Peyer's patch (tissue), 4 donors: ENCODE measurements at regions not wholly inside any gene's neighbourhood (a gene's known extent, or its start where the extent isn't known, plus 50 kb on each side); places are given as distances from the start of the nearest gene placed in this dataset.
A peak's percentile ranks its signal among the peaks of the same experiment; 100 is the strongest.
"Not testable (repeated sequence)": the region's sequence is repeated elsewhere in the genome, so short reads cannot be mapped to it uniquely, and the experiment has no call there.

Experiments used
- DNase-seq, 3 donors: peaks; one replicate each; pipeline ENCODE4 v3.0.0-alpha.2; 2017 to 2019
- H3K27ac ChIP-seq, 4 donors: fragments of 200-600 bp; sonication (generic); one replicate each; pipeline ENCODE4 v1.5.1; 2016 to 2019
- H3K27me3 ChIP-seq, 2 donors: fragments of 200-600 bp; sonication (generic); one replicate each; pipeline ENCODE4 v1.5.1; 2019
- H3K36me3 ChIP-seq, 3 donors: fragments of 200-600 bp; sonication (generic); one replicate each; pipeline ENCODE4 v1.5.1; 2016 to 2019
- H3K4me1 ChIP-seq, 4 donors: fragments of 200-600 bp; sonication (generic); one replicate each; pipeline ENCODE4 v1.5.1; 2016 to 2019
- H3K4me3 ChIP-seq, 4 donors: fragments of 200-600 bp; sonication (generic); 1 replicate in 3 of 4; 2 replicates in 1 of 4; pipeline ENCODE4 v1.5.1; 2016 to 2019; ENCODE audit warnings: mild to moderate bottlenecking in 1 of 4
- H3K9me3 ChIP-seq, 4 donors: fragments of 200-600 bp; sonication (generic); one replicate each; pipeline ENCODE4 v1.5.1; 2016 to 2019; ENCODE audit warnings: mild to moderate bottlenecking in 1 of 4
- CTCF ChIP-seq, 6 experiments: fragments of 450-650 bp in 4 of 6; fragments of 200-600 bp in 2 of 6; sonication (generic) in 1 of 6; IDR thresholded peaks; one replicate each; pipeline ENCODE4 v1.5.1; 2017 to 2019; ENCODE audit warnings: antibody characterized with exemption in 6 of 6, mild to moderate bottlenecking in 3 of 6, moderate library complexity in 1 of 6
- POLR2A ChIP-seq, 2 donors: fragments of 450-650 bp; IDR thresholded peaks; one replicate each; pipeline ENCODE4 v1.5.1; 2017; ENCODE audit warnings: antibody characterized with exemption in 2 of 2, mild to moderate bottlenecking in 2 of 2, moderate library complexity in 2 of 2

- Histone ChIP-seq H3K36me3 (no peaks in the 10 kb centered on the region), H3K4me1 (no peaks in the 10 kb centered on the region), H3K27me3 (no peaks in the 10 kb centered on the region), H3K9me3 (no peaks in the 10 kb centered on the region), H3K27ac (no peak overlapping the region), H3K4me3 (no peak overlapping the region)
- DNase-seq: no peak
- TF ChIP-seq POLR2A (IDR thresholded peaks at IDR 0.05) (no peak), CTCF (IDR thresholded peaks at IDR 0.05) (no peak)
Observed at GRCh38 chr1:165116171-165116570, 240.3 kb downstream of the LMX1A start.

GRCh38 chr1:165114889-165115285 lies 241.6 kb downstream of the LMX1A start:
- DNase-seq: no peak
- Histone ChIP-seq H3K4me1 (no peaks in the 10 kb centered on the region), H3K36me3 (no peaks in the 10 kb centered on the region), H3K4me3 (no peak overlapping the region), H3K27ac (no peak overlapping the region), H3K9me3 (no peaks in the 10 kb centered on the region), H3K27me3 (no peaks in the 10 kb centered on the region)
- TF ChIP-seq POLR2A (IDR thresholded peaks at IDR 0.05) (no peak), CTCF (IDR thresholded peaks at IDR 0.05) (no peak)

GRCh38 chr1:165114022-165114888 lies 242.3 kb downstream of the LMX1A start:
- no peak overlapping the region for H3K4me3 ChIP-seq
- H3K36me3 ChIP-seq: no peaks in the 10 kb centered on the region
- peak in 2 of 3 donors; percentile 16 to 55 for DNase-seq
- no peaks in the 10 kb centered on the region for H3K4me1 ChIP-seq
- TF ChIP-seq CTCF (IDR thresholded peaks at IDR 0.05) (peak; percentile 13 to 52 (median 46)), POLR2A (IDR thresholded peaks at IDR 0.05) (no peak)
- H3K27me3 ChIP-seq: no peaks in the 10 kb centered on the region
- H3K9me3 ChIP-seq: no peaks in the 10 kb centered on the region
- H3K27ac ChIP-seq: no peak overlapping the region

GRCh38 chr1:165112260-165112659 lies 244.3 kb downstream of the LMX1A start:
- Histone ChIP-seq H3K9me3 (no peaks in the 10 kb centered on the region), H3K4me3 (no peak overlapping the region), H3K27me3 (no peaks in the 10 kb centered on the region), H3K27ac (no peak overlapping the region), H3K4me1 (no peaks in the 10 kb centered on the region), H3K36me3 (no peaks in the 10 kb centered on the region)
- TF ChIP-seq POLR2A (IDR thresholded peaks at IDR 0.05) (no peak), CTCF (IDR thresholded peaks at IDR 0.05) (no peak)
- no peak for DNase-seq

- Histone ChIP-seq H3K9me3 (no peaks in the 10 kb centered on the region), H3K4me1 (no peaks in the 10 kb centered on the region), H3K27ac (no peak overlapping the region), H3K36me3 (no peaks in the 10 kb centered on the region), H3K4me3 (no peak overlapping the region), H3K27me3 (no peaks in the 10 kb centered on the region)
- TF ChIP-seq POLR2A (IDR thresholded peaks at IDR 0.05): no peak
- TF ChIP-seq CTCF (IDR thresholded peaks at IDR 0.05): no peak
- no peak for DNase-seq
Observed at GRCh38 chr1:165109013-165109412, 247.5 kb downstream of the LMX1A start.

- H3K9me3 ChIP-seq, H3K36me3 ChIP-seq, H3K27me3 ChIP-seq, H3K27ac ChIP-seq, DNase-seq, H3K4me1 ChIP-seq, H3K4me3 ChIP-seq: not testable (repeated sequence)
Observed at GRCh38 chr1:165092542-165093162, 263.9 kb downstream of the LMX1A start.
